ENCODE measurements at regions not wholly inside any gene's neighbourhood (a gene's known extent, or its start where the extent isn't known, plus 50 kb on each side); places are given as distances from the start of the nearest gene placed in this dataset.

DNA sequence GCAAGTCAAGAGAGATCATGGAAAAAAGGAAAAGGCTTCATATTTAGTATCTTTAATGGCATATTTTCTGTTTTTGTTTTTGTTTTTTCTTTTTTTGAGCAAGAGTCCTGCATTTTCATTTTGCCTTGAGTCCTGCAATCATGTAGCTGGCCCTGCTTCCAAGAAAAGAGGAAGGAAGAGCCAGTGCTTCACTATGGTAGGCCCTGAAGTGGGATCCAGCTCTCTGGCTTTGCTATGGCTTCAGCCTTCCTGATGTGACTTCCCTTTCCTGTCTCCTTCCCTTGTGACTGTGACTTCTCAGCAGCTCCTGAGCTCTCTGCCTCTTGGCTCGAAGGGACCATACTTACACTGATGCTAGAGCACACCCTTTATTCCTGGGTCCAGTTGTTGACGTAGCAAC is 512.3 kb downstream of the INHBA start:
- no peak for TF ChIP-seq POLR2A (IDR thresholded peaks at IDR 0.05)
- TF ChIP-seq, protein P1, sequence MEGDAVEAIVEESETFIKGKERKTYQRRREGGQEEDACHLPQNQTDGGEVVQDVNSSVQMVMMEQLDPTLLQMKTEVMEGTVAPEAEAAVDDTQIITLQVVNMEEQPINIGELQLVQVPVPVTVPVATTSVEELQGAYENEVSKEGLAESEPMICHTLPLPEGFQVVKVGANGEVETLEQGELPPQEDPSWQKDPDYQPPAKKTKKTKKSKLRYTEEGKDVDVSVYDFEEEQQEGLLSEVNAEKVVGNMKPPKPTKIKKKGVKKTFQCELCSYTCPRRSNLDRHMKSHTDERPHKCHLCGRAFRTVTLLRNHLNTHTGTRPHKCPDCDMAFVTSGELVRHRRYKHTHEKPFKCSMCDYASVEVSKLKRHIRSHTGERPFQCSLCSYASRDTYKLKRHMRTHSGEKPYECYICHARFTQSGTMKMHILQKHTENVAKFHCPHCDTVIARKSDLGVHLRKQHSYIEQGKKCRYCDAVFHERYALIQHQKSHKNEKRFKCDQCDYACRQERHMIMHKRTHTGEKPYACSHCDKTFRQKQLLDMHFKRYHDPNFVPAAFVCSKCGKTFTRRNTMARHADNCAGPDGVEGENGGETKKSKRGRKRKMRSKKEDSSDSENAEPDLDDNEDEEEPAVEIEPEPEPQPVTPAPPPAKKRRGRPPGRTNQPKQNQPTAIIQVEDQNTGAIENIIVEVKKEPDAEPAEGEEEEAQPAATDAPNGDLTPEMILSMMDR (IDR thresholded peaks at IDR 0.05): no peak
- H3K4me1 ChIP-seq (replicated peaks in 1 of 2): no peaks in the 10 kb centered on the region
- H3K27ac ChIP-seq: no peak overlapping the region
- intact Hi-C loops (cut with DNase I): no loop called here
- H3K9me3 ChIP-seq (replicated peaks in 1 of 3): no peaks in the 10 kb centered on the region
- no peak for DNase-seq
- H3K27me3 ChIP-seq: no peaks in the 10 kb centered on the region
- no peak overlapping the region for H3K4me3 ChIP-seq
- no peaks in the 10 kb centered on the region for H3K36me3 ChIP-seq (replicated peaks in 1 of 2)
- WGBS, 4 donors: 47 to 63% (median 55%) methylated on average over 2 of the region's 2 CpGs

DNA sequence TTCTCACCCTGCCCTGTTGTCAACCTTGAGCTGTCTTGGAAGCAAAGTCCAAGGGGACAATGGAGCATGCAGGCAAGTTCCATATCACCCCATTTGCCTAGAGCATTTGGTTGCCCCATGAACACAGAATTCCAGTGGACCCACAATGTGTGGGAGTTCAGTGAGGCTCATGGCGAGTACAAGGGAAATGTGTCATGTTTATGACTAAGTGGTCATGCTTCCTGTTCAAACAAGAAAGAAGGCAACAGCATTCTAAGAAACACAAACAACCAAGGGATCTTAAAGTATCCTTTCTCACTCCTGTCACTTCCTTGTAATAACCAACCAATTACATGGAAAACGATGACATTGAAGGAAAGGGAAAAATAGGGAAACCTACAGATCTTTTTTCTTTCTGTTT is 513.0 kb downstream of the INHBA start:
- intact Hi-C loops (cut with DNase I): no loop called here

DNA sequence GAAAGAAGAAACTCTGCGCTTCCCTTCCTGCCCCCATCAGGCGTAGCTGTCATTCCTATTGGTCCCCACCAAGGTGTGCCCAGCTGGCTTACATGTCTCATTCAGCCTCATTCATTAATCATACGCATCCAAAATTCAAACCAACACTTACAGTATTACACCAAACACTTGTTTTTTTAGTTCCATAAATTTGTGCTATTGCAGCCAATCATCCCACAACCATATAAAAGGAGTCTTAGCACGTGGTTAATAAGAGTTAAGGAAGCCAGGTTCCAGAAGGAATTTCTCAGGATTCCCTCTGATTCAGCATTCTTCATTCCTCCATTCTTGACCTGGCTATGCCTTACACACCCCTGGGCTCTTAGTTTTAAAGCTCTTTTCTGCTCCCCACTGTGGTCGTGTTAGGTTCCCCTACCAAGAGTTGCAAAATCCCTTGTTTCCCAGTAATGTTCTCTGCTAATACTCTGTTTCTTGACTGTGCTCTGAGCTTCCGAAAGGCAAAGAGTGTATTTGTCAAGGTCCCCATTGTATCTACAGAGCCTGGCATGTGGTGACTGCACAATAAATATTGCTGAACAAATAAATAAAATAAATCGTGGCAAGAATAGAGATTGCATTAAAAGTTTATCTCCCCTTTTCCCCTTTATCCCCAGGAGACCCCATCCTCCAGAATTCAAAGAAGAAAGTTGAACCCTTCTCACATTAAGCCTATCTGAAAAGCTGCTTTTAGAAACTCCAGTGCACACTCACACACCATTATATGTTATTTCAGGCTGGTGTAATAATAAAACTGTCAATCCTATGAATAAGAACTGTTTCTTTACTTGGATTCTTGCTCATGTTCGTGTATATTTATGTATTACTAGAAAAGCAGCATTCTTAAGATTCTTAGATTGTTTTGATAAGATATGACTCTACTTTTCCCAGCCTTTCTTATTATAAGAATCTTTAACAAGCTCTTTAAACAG is 514.4 kb downstream of the INHBA start:
- intact Hi-C loops (cut with DNase I): no loop called here
- WGBS, 4 donors: 59 to 65% (median 62%) methylated on average over 8 of the region's 8 CpGs
- no peaks in the 10 kb centered on the region for H3K9me3 ChIP-seq (replicated peaks in 1 of 3)
- H3K4me3 ChIP-seq: no peak overlapping the region
- TF ChIP-seq, protein P1 (IDR thresholded peaks at IDR 0.05): no peak
- DNase-seq: no peak
- H3K27ac ChIP-seq: no peak overlapping the region
- H3K4me1 ChIP-seq (replicated peaks in 1 of 2): no peaks in the 10 kb centered on the region
- H3K27me3 ChIP-seq: no peaks in the 10 kb centered on the region
- H3K36me3 ChIP-seq (replicated peaks in 1 of 2): no peaks in the 10 kb centered on the region

More for the DNA sequence above, 513.0 kb downstream of the INHBA start:
- TF ChIP-seq, protein P1 (IDR thresholded peaks at IDR 0.05): no peak
- TF ChIP-seq POLR2A (IDR thresholded peaks at IDR 0.05): no peak
- no peaks in the 10 kb centered on the region for H3K9me3 ChIP-seq (replicated peaks in 1 of 3)
- WGBS, 4 donors: 57 to 77% (median 61%) methylated on average over 2 of the region's 2 CpGs
- no peaks in the 10 kb centered on the region for H3K27me3 ChIP-seq
- no peak overlapping the region for H3K4me3 ChIP-seq
- no peak for DNase-seq
- no peaks in the 10 kb centered on the region for H3K4me1 ChIP-seq (replicated peaks in 1 of 2)
- H3K27ac ChIP-seq: no peak overlapping the region
- no peaks in the 10 kb centered on the region for H3K36me3 ChIP-seq (replicated peaks in 1 of 2)

DNA sequence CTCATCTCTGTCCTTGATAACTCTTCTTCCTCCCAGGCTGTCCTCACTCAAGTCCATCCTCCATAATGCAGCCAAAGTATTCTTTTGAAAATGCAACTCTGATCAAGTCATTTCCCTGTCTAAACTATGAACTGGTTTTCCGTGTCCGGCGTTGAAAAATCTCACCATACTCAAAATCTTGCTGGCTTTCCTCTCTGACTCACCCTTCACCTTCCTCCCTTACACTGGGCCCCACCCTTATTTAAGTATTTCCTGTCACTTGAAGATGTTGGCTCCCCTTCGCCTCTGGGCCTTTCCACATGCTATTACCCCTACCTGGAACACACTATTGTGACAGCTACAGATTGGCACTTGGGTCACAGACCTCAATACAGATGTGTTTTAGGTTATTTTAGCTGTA is 515.6 kb downstream of the INHBA start:
- TF ChIP-seq POLR2A (IDR thresholded peaks at IDR 0.05): no peak
- TF ChIP-seq, protein P1 (IDR thresholded peaks at IDR 0.05): no peak
- DNase-seq: no peak
- 88 to 90% (median 89%) methylated on average over 4 of the region's 4 CpGs for WGBS, 4 donors
- Histone ChIP-seq H3K27ac (no peak overlapping the region), H3K27me3 (no peaks in the 10 kb centered on the region), H3K9me3 (replicated peaks in 1 of 3) (no peaks in the 10 kb centered on the region), H3K36me3 (replicated peaks in 1 of 2) (no peaks in the 10 kb centered on the region), H3K4me3 (no peak overlapping the region), H3K4me1 (replicated peaks in 1 of 2) (no peaks in the 10 kb centered on the region)
- intact Hi-C loops (cut with DNase I): no loop called here
